Amygdala (tissue), 56 donors: ENCODE measurements at regions not wholly inside any gene's neighbourhood (a gene's known extent, or its start where the extent isn't known, plus 50 kb on each side); places are given as distances from the start of the nearest gene placed in this dataset.

ENCODE experiments used
- DNase-seq, 56 donors: peaks; one replicate each; lab custom pipeline; 2025; lab: John Stamatoyannopoulos, UW

- no peak for DNase-seq
Measured at GRCh38 chrX:109926118-109926517, 76.8 kb upstream of the TMEM164 start.

GRCh38 chrX:109926743-109927662 lies 75.9 kb upstream of the TMEM164 start:
- no peak for DNase-seq

GRCh38 chrX:109927663-109928273 lies 75.1 kb upstream of the TMEM164 start:
- DNase-seq = peak in 6 of 56 donors; percentile 0 to 8 (median 1)

GRCh38 chrX:109928596-109929335 lies 74.1 kb upstream of the TMEM164 start:
- peak in 5 of 56 donors; percentile 0 to 17 (median 2) for DNase-seq

GRCh38 chrX:109931677-109932076 lies 71.2 kb upstream of the TMEM164 start:
- no peak for DNase-seq

- DNase-seq = no peak
Measured at GRCh38 chrX:109934434-109934833, 68.5 kb upstream of the TMEM164 start.

GRCh38 chrX:109934935-109935334 lies 68.0 kb upstream of the TMEM164 start:
- no peak for DNase-seq

GRCh38 chrX:109936114-109936513 lies 66.8 kb upstream of the TMEM164 start:
- no peak for DNase-seq

- no peak for DNase-seq
Measured at GRCh38 chrX:109936598-109936997, 66.3 kb upstream of the TMEM164 start.

- no peak for DNase-seq
Measured at GRCh38 chrX:109939498-109939897, 63.4 kb upstream of the TMEM164 start.

GRCh38 chrX:109940411-109940810 lies 62.5 kb upstream of the TMEM164 start:
- DNase-seq = no peak

GRCh38 chrX:109943092-109943739 lies 59.7 kb upstream of the TMEM164 start:
- no peak for DNase-seq

- DNase-seq = no peak
Measured at GRCh38 chrX:109943740-109944092, 59.2 kb upstream of the TMEM164 start.

GRCh38 chrX:109952050-109952449 lies 50.9 kb upstream of the TMEM164 start:
- no peak for DNase-seq

GRCh38 chrX:109952985-109953905 lies 49.7 kb upstream of the TMEM164 start:
- DNase-seq = no peak
